SK-N-SH (cell line): ENCODE measurements at regions not wholly inside any gene's neighbourhood (a gene's known extent, or its start where the extent isn't known, plus 50 kb on each side); places are given as distances from the start of the nearest gene placed in this dataset.

Experiments
- CTCF ChIP-seq: fragments of 200-600 bp; sonication (generic); IDR thresholded peaks from 2 replicates; pipeline ENCODE4 v1.6.1; 2017; ENCODE audit warnings: antibody characterized with exemption, mild to moderate bottlenecking, moderate library complexity
- EZH2phosphoT487 ChIP-seq: fragments of 200-600 bp; sonication (generic); IDR thresholded peaks from 2 replicates; pipeline ENCODE4 v1.6.1; 2017; ENCODE audit warnings: low read depth, mixed run types, mild to moderate bottlenecking, antibody characterized with exemption, moderate library complexity, borderline replicate concordance
- JUND ChIP-seq: IDR thresholded peaks from 2 replicates; pipeline ENCODE4 v1.4.0; 2012
- POLR2AphosphoS5 ChIP-seq: IDR thresholded peaks from 2 replicates; pipeline ENCODE4 v1.6.1; 2012; ENCODE audit warnings: low read depth, low read length
- USF1 ChIP-seq: IDR thresholded peaks from 2 replicates; pipeline ENCODE4 v1.4.0; 2012; ENCODE audit warnings: low read depth, borderline replicate concordance
- YY1 ChIP-seq: IDR thresholded peaks from 2 replicates; pipeline ENCODE4 v1.4.0; 2012; ENCODE audit warnings: low read depth, mild to moderate bottlenecking
- TF ChIP-seq, protein P1 (sequence below): IDR thresholded peaks from 2 replicates; pipeline ENCODE4 v1.4.0; 2012; ENCODE audit warnings: low read depth
- TF ChIP-seq, protein P2 (sequence below): fragments of 150-350 bp; IDR thresholded peaks from 2 replicates; pipeline ENCODE4 v1.6.1; 2017; ENCODE audit warnings: antibody characterized with exemption, low read length, low read depth, borderline replicate concordance
- TF ChIP-seq, protein P3 (sequence below): IDR thresholded peaks from 2 replicates; pipeline ENCODE4 v1.4.0; 2012; ENCODE audit warnings: low read depth, borderline replicate concordance
- TF ChIP-seq, protein P4 (sequence below): IDR thresholded peaks from 2 replicates; pipeline ENCODE4; 2012

DNA sequence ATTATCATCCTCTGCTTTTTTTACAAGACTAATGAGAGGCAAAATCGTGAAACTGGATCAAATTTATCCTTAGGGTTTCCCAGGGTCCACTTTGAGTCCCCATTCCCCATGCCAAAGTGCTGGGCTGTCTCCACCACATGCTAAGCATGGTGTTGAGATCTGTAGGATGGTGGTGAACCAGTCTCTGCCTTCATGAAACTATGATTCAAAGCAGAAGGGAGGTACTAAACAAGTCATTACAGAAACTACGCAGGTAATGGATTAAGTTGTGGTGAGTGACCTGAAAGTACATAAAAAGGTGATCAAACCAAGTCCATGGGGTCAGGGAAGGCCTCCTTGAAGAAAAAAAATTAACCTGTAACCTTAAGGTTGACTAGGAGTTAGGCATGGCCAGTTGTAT, 265.2 kb downstream of the ATG4C start:
- TF ChIP-seq CTCF = no peak
- no peak for TF ChIP-seq POLR2AphosphoS5
- TF ChIP-seq, protein P1, sequence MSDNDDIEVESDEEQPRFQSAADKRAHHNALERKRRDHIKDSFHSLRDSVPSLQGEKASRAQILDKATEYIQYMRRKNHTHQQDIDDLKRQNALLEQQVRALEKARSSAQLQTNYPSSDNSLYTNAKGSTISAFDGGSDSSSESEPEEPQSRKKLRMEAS = no peak
- TF ChIP-seq JUND = no peak
- TF ChIP-seq EZH2phosphoT487 = no peak
- TF ChIP-seq YY1 = no peak
- no peak for TF ChIP-seq USF1
- TF ChIP-seq, protein P2, sequence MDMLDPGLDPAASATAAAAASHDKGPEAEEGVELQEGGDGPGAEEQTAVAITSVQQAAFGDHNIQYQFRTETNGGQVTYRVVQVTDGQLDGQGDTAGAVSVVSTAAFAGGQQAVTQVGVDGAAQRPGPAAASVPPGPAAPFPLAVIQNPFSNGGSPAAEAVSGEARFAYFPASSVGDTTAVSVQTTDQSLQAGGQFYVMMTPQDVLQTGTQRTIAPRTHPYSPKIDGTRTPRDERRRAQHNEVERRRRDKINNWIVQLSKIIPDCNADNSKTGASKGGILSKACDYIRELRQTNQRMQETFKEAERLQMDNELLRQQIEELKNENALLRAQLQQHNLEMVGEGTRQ = no peak
- TF ChIP-seq, protein P3, sequence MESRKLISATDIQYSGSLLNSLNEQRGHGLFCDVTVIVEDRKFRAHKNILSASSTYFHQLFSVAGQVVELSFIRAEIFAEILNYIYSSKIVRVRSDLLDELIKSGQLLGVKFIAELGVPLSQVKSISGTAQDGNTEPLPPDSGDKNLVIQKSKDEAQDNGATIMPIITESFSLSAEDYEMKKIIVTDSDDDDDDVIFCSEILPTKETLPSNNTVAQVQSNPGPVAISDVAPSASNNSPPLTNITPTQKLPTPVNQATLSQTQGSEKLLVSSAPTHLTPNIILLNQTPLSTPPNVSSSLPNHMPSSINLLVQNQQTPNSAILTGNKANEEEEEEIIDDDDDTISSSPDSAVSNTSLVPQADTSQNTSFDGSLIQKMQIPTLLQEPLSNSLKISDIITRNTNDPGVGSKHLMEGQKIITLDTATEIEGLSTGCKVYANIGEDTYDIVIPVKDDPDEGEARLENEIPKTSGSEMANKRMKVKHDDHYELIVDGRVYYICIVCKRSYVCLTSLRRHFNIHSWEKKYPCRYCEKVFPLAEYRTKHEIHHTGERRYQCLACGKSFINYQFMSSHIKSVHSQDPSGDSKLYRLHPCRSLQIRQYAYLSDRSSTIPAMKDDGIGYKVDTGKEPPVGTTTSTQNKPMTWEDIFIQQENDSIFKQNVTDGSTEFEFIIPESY = no peak
- TF ChIP-seq, protein P4, sequence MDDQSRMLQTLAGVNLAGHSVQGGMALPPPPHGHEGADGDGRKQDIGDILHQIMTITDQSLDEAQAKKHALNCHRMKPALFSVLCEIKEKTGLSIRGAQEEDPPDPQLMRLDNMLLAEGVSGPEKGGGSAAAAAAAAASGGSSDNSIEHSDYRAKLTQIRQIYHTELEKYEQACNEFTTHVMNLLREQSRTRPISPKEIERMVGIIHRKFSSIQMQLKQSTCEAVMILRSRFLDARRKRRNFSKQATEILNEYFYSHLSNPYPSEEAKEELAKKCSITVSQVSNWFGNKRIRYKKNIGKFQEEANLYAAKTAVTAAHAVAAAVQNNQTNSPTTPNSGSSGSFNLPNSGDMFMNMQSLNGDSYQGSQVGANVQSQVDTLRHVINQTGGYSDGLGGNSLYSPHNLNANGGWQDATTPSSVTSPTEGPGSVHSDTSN = no peak
